OCI-LY7 (cell line): ENCODE measurements at regions not wholly inside any gene's neighbourhood (a gene's known extent, or its start where the extent isn't known, plus 50 kb on each side); places are given as distances from the start of the nearest gene placed in this dataset.

Experiments used
- BruUV-seq: library from RNA; stranded (reverse); fragments of 400-500 nt; replicated peaks from 2 replicates; lab custom pipeline; 2021; lab: Mats Ljungman, UMichigan
- CTCF ChIA-PET: fragments of 300-600 bp; sonication (Branson Sonifier 250); formaldehyde crosslinking; loops from one replicate; lab custom pipeline; 2022; ENCODE audit warnings: antibody characterized with exemption; ENCODE audit not compliant: unreplicated experiment; lab: Charles Lee
- POLR2A ChIA-PET: fragments of 300-600 bp; sonication (Branson Sonifier 250); formaldehyde crosslinking; loops from one replicate; lab custom pipeline; 2022; ENCODE audit warnings: antibody characterized with exemption; lab: Charles Lee
- DNase-seq: peaks from one replicate; pipeline ENCODE4 v3.0.0-alpha.2; 2015; ENCODE audit warnings: low spot score
- H2AFZ ChIP-seq: fragments of 200-600 bp; sonication (generic), shearing (Covaris generic); 2 replicates; pipeline ENCODE4 v1.6.1; 2014; ENCODE audit warnings: mild to moderate bottlenecking, antibody characterized with exemption, low read length, moderate library complexity
- H3K27ac ChIP-seq: fragments of 200-600 bp; sonication (generic); 2 replicates; pipeline ENCODE4 v1.5.1; 2014; ENCODE audit warnings: mixed run types, low read depth, mild to moderate bottlenecking, moderate library complexity, low read length, inconsistent platforms; ENCODE audit not compliant: poor library complexity, severe bottlenecking
- H3K36me3 ChIP-seq: fragments of 200-600 bp; sonication (generic); 2 replicates; pipeline ENCODE4 v1.6.1; 2014; ENCODE audit warnings: mild to moderate bottlenecking, antibody characterized with exemption, low read length, moderate library complexity, mixed read lengths; ENCODE audit not compliant: insufficient read depth
- H3K4me1 ChIP-seq: fragments of 200-600 bp; sonication (generic); 2 replicates; pipeline ENCODE4 v1.5.1; 2014; ENCODE audit warnings: mild to moderate bottlenecking, low read length; ENCODE audit not compliant: insufficient read depth, poor library complexity, severe bottlenecking
- H3K4me2 ChIP-seq: fragments of 200-600 bp; sonication (generic); 2 replicates; pipeline ENCODE4 v1.6.1; 2014; ENCODE audit warnings: mild to moderate bottlenecking, low read length
- H3K4me3 ChIP-seq: fragments of 200-600 bp; sonication (generic); 2 replicates; pipeline ENCODE4 v1.5.1; 2014; ENCODE audit warnings: mild to moderate bottlenecking, low read depth, low read length; ENCODE audit not compliant: poor library complexity, severe bottlenecking
- H3K79me2 ChIP-seq: fragments of 200-600 bp; sonication (generic); 2 replicates; pipeline ENCODE4 v1.6.1; 2016; ENCODE audit warnings: low read depth, mild to moderate bottlenecking, low read length, moderate library complexity, mixed read lengths; ENCODE audit not compliant: insufficient read depth
- H3K9me2 ChIP-seq: fragments of 200-600 bp; sonication (generic); 2 replicates; pipeline ENCODE4 v1.6.1; 2016; ENCODE audit warnings: mild to moderate bottlenecking, low read length, mixed read lengths; ENCODE audit not compliant: insufficient read depth
- H3K9me3 ChIP-seq: fragments of 200-600 bp; sonication (generic); 2 replicates; pipeline ENCODE4 v1.6.1; 2014; ENCODE audit warnings: mild to moderate bottlenecking, mixed run types, low read length, mixed read lengths
- H4K20me1 ChIP-seq: fragments of 200-600 bp; sonication (generic); 2 replicates; pipeline ENCODE4 v1.6.1; 2014; ENCODE audit warnings: mild to moderate bottlenecking, antibody characterized with exemption, low read length, moderate library complexity, mixed read lengths; ENCODE audit not compliant: insufficient read depth
- CTCF ChIP-seq: fragments of 200-600 bp; sonication (generic); conservative IDR thresholded peaks from 2 replicates; pipeline ENCODE4 v1.5.1; 2014; ENCODE audit warnings: mild to moderate bottlenecking, antibody characterized with exemption, low read length, moderate library complexity, mixed read lengths
- EZH2phosphoT487 ChIP-seq: fragments of 200-600 bp; sonication (generic); IDR thresholded peaks from 2 replicates; pipeline ENCODE4 v1.6.1; 2018; ENCODE audit warnings: low read depth, borderline replicate concordance, mild to moderate bottlenecking, mixed run types, antibody characterized with exemption, low read length, moderate library complexity, mixed read lengths
- intact Hi-C: fragments of 100-400 bp; cut with micrococcal nuclease; formaldehyde crosslinking; loops from one replicate; pipeline ENCODE4 v1.10.0; 2022; ENCODE audit not compliant: unreplicated experiment

- H4K20me1 ChIP-seq: no peaks in the 10 kb centered on the region
- intact Hi-C loops: no loop called here
- H3K4me3 ChIP-seq: no peak overlapping the region
- no peaks in the 10 kb centered on the region for H3K9me2 ChIP-seq
- H3K4me2 ChIP-seq: no peak overlapping the region
- no peak overlapping the region for H3K27ac ChIP-seq
- no peaks in the 10 kb centered on the region for H3K4me1 ChIP-seq
- TF ChIP-seq EZH2phosphoT487: no peak
- no peak for TF ChIP-seq CTCF
- H3K79me2 ChIP-seq: no peaks in the 10 kb centered on the region
- no peak for DNase-seq
- BruUV-seq: no TSS peak
- ChIA-PET POLR2A (interaction anchor here (0.5 kb wide), 1 partner anchor 316 kb away, joined by 3 read pairs; no protein-coding TSS in a partner anchor), CTCF (no interaction called here)
- no peak overlapping the region for H2AFZ ChIP-seq
- no peaks in the 10 kb centered on the region for H3K36me3 ChIP-seq
- no peaks in the 10 kb centered on the region for H3K9me3 ChIP-seq
These were observed 145.1 kb downstream of the ADRA2A start for GRCh38 chr10:111221682-111222480.

- Histone ChIP-seq H3K36me3 (no peaks in the 10 kb centered on the region), H3K79me2 (no peaks in the 10 kb centered on the region), H3K9me2 (no peaks in the 10 kb centered on the region), H3K4me1 (no peaks in the 10 kb centered on the region), H3K27ac (no peak overlapping the region), H2AFZ (no peak overlapping the region), H3K9me3 (no peaks in the 10 kb centered on the region), H3K4me2 (no peak overlapping the region), H3K4me3 (no peak overlapping the region), H4K20me1 (no peaks in the 10 kb centered on the region)
- TF ChIP-seq EZH2phosphoT487 (no peak), CTCF (no peak)
- no TSS peak for BruUV-seq
- ChIA-PET POLR2A (no interaction called here), CTCF (no interaction called here)
- intact Hi-C loops: no loop called here
- DNase-seq: no peak
These were observed 146.1 kb downstream of the ADRA2A start for GRCh38 chr10:111222961-111223360.

GRCh38 chr10:111231779-111232178 is 154.9 kb downstream of the ADRA2A start:
- no peaks in the 10 kb centered on the region for H4K20me1 ChIP-seq
- intact Hi-C loops: no loop called here
- no peak overlapping the region for H3K4me3 ChIP-seq
- no TSS peak for BruUV-seq
- H3K4me2 ChIP-seq: no peak overlapping the region
- CTCF ChIA-PET: no interaction called here
- no peaks in the 10 kb centered on the region for H3K9me3 ChIP-seq
- H3K36me3 ChIP-seq: no peaks in the 10 kb centered on the region
- DNase-seq: no peak
- H3K9me2 ChIP-seq: no peaks in the 10 kb centered on the region
- H3K4me1 ChIP-seq: no peaks in the 10 kb centered on the region
- no peak overlapping the region for H3K27ac ChIP-seq
- TF ChIP-seq EZH2phosphoT487 (no peak), CTCF (no peak)
- no peaks in the 10 kb centered on the region for H3K79me2 ChIP-seq
- POLR2A ChIA-PET: interaction anchor here (1.0 kb wide), 1 partner anchor 19 kb away, joined by 4 read pairs; no protein-coding TSS in a partner anchor
- no peak overlapping the region for H2AFZ ChIP-seq
